H9 (cell line): ENCODE measurements at regions not wholly inside any gene's neighbourhood (a gene's known extent, or its start where the extent isn't known, plus 50 kb on each side); places are given as distances from the start of the nearest gene placed in this dataset.

Experiments used
- DNase-seq: peaks from one replicate; pipeline ENCODE4 v3.0.0-alpha.2; 2017
- H2AFZ ChIP-seq: one replicate; pipeline ENCODE4 v1.6.1; 2013; ENCODE audit warnings: mild to moderate bottlenecking, low read length, control low read depth, moderate library complexity
- H2AK5ac ChIP-seq: 2 replicates; pipeline ENCODE4 v1.6.1; 2013; ENCODE audit warnings: low read length, control low read depth, mixed read lengths; ENCODE audit not compliant: insufficient read length
- H2BK120ac ChIP-seq: one replicate; pipeline ENCODE4 v1.6.1; 2013; ENCODE audit warnings: low read depth, mild to moderate bottlenecking, low read length, control low read depth, inconsistent platforms; ENCODE audit not compliant: poor library complexity, severe bottlenecking
- H2BK12ac ChIP-seq: 2 replicates; pipeline ENCODE4 v1.6.1; 2013; ENCODE audit warnings: low read length, control low read depth, mixed read lengths, low read depth; ENCODE audit not compliant: insufficient read length
- H2BK15ac ChIP-seq: 2 replicates; pipeline ENCODE4 v1.6.1; 2013; ENCODE audit warnings: low read depth, low read length, control low read depth
- H2BK20ac ChIP-seq: one replicate; pipeline ENCODE4 v1.6.1; 2013; ENCODE audit warnings: low read depth, mild to moderate bottlenecking, low read length, control low read depth, inconsistent platforms; ENCODE audit not compliant: poor library complexity, severe bottlenecking
- H2BK5ac ChIP-seq: 2 replicates; pipeline ENCODE4 v1.6.1; 2013; ENCODE audit warnings: low read length, control low read depth, mixed read lengths; ENCODE audit not compliant: insufficient read length
- H3K14ac ChIP-seq: 2 replicates; pipeline ENCODE4 v1.6.1; 2013; ENCODE audit warnings: low read length, control low read depth; ENCODE audit not compliant: insufficient read depth
- H3K18ac ChIP-seq: 2 replicates; pipeline ENCODE4 v1.6.1; 2013; ENCODE audit warnings: low read depth, mild to moderate bottlenecking, mixed read lengths, low read length, control low read depth; ENCODE audit not compliant: insufficient read length
- H3K23ac ChIP-seq: 2 replicates; pipeline ENCODE4 v1.6.1; 2013; ENCODE audit warnings: low read length, control low read depth, mixed read lengths, low read depth; ENCODE audit not compliant: insufficient read length
- H3K23me2 ChIP-seq: 2 replicates; pipeline ENCODE4 v1.6.1; 2013; ENCODE audit warnings: low read depth, mild to moderate bottlenecking, mixed read lengths, low read length, control low read depth; ENCODE audit not compliant: insufficient read length, poor library complexity, severe bottlenecking
- H3K27ac ChIP-seq: 2 replicates; pipeline ENCODE4 v1.5.1; 2013; ENCODE audit warnings: low read length, control low read depth, mixed read lengths, low read depth; ENCODE audit not compliant: insufficient read length
- H3K27me3 ChIP-seq: 2 replicates; pipeline ENCODE4 v1.6.1; 2013; ENCODE audit warnings: low read length, control low read depth, inconsistent platforms; ENCODE audit not compliant: insufficient read depth
- H3K4ac ChIP-seq: 2 replicates; pipeline ENCODE4 v1.6.1; 2013; ENCODE audit warnings: low read depth, mild to moderate bottlenecking, control low read depth, inconsistent platforms, low read length, moderate library complexity
- H3K4me1 ChIP-seq: 2 replicates; pipeline ENCODE4 v1.6.1; 2013; ENCODE audit warnings: low read length, control low read depth, inconsistent platforms; ENCODE audit not compliant: insufficient read depth
- H3K4me2 ChIP-seq: 2 replicates; pipeline ENCODE4 v1.6.1; 2013; ENCODE audit warnings: low read length, control low read depth, mixed read lengths; ENCODE audit not compliant: insufficient read length, insufficient read depth
- H3K56ac ChIP-seq: 2 replicates; pipeline ENCODE4 v1.6.1; 2013; ENCODE audit warnings: low read depth, mild to moderate bottlenecking, mixed read lengths, low read length, control low read depth; ENCODE audit not compliant: insufficient read length
- H3K79me1 ChIP-seq: 2 replicates; pipeline ENCODE4 v1.6.1; 2013; ENCODE audit warnings: low read depth, mild to moderate bottlenecking, moderate library complexity, low read length, control low read depth, inconsistent platforms; ENCODE audit not compliant: insufficient read depth, poor library complexity, severe bottlenecking
- H3K79me2 ChIP-seq: 2 replicates; pipeline ENCODE4 v1.6.1; 2013; ENCODE audit warnings: low read length, control low read depth, inconsistent platforms; ENCODE audit not compliant: insufficient read depth
- H3K9ac ChIP-seq: 2 replicates; pipeline ENCODE4 v1.6.1; 2013; ENCODE audit warnings: low read length, control low read depth, mixed read lengths; ENCODE audit not compliant: insufficient read length; ENCODE audit errors: extremely low read depth
- H3K9me3 ChIP-seq: one replicate; pipeline ENCODE4 v1.6.1; 2013; ENCODE audit warnings: low read depth, low read length, inconsistent platforms; ENCODE audit not compliant: control insufficient read depth
- H3T11ph ChIP-seq: one replicate; pipeline ENCODE4 v1.6.1; 2013; ENCODE audit warnings: mild to moderate bottlenecking, low read length, control low read depth, inconsistent platforms
- H4K20me1 ChIP-seq: one replicate; pipeline ENCODE4 v1.6.1; 2013; ENCODE audit not compliant: control insufficient read depth, insufficient read length, insufficient read depth
- H4K5ac ChIP-seq: 2 replicates; pipeline ENCODE4 v1.6.1; 2013; ENCODE audit warnings: low read depth, mild to moderate bottlenecking, mixed read lengths, low read length, control low read depth; ENCODE audit not compliant: insufficient read length
- H4K8ac ChIP-seq: replicated peaks from 2 replicates; pipeline ENCODE4 v1.6.1; 2013; ENCODE audit warnings: low read length, control low read depth, mixed read lengths, low read depth; ENCODE audit not compliant: insufficient read length
- H4K91ac ChIP-seq: 2 replicates; pipeline ENCODE4 v1.6.1; 2013; ENCODE audit warnings: low read depth, mild to moderate bottlenecking, moderate library complexity, mixed read lengths, low read length, control low read depth; ENCODE audit not compliant: insufficient read length
- H3K27ac Mint-ChIP-seq, 3 experiments: 2 replicates in 2 of 3; 3 replicates in 1 of 3; pipeline ENCODE4 v1.8.0; 2020 to 2021; ENCODE audit warnings: mixed read lengths in 3 of 3, mild to moderate bottlenecking in 1 of 3, moderate library complexity in 1 of 3
- H3K27me3 Mint-ChIP-seq: 2 replicates; pipeline ENCODE4 v1.8.0; 2021; ENCODE audit warnings: low read depth, mild to moderate bottlenecking, moderate library complexity, mixed read lengths
- H3K36me3 Mint-ChIP-seq, 3 experiments: 2 replicates in 2 of 3; 3 replicates in 1 of 3; pipeline ENCODE4 v1.8.0; 2020 to 2021; ENCODE audit warnings: low read depth in 3 of 3, mixed read lengths in 3 of 3; ENCODE audit not compliant: insufficient read depth in 1 of 3
- H3K4me1 Mint-ChIP-seq, 2 experiments: 2 replicates each; pipeline ENCODE4 v1.8.0; 2020; ENCODE audit warnings: mixed read lengths in 2 of 2
- H3K4me3 Mint-ChIP-seq, 2 experiments: 2 replicates in 1 of 2; 3 replicates in 1 of 2; pipeline ENCODE4 v1.8.0; 2020 to 2021; ENCODE audit warnings: mild to moderate bottlenecking in 2 of 2, mixed read lengths in 2 of 2, moderate library complexity in 1 of 2
- H3K9me3 Mint-ChIP-seq, 2 experiments: 2 replicates in 1 of 2; 3 replicates in 1 of 2; pipeline ENCODE4 v1.8.0; 2020; ENCODE audit warnings: mild to moderate bottlenecking in 2 of 2, mixed read lengths in 2 of 2, moderate library complexity in 1 of 2
- WGBS: extraction: QIAGEN DNeasy Blood & Tissue Kit; methylation state at CpG from one replicate; pipeline ENCODE4 v1.1.7; 2013; ENCODE audit warnings: missing lambda C conversion rate, low lambda C conversion rate, mixed read lengths; ENCODE audit not compliant: insufficient read length; ENCODE audit errors: extremely low coverage; 5-methylcytosine and 5-hydroxymethylcytosine counted together
- TF ChIP-seq, protein P1 (sequence below): fragments of 200-600 bp; sonication (generic); conservative IDR thresholded peaks from 3 replicates; pipeline ENCODE4 v1.8.0; 2021; ENCODE audit warnings: antibody characterized with exemption, mild to moderate bottlenecking

DNA sequence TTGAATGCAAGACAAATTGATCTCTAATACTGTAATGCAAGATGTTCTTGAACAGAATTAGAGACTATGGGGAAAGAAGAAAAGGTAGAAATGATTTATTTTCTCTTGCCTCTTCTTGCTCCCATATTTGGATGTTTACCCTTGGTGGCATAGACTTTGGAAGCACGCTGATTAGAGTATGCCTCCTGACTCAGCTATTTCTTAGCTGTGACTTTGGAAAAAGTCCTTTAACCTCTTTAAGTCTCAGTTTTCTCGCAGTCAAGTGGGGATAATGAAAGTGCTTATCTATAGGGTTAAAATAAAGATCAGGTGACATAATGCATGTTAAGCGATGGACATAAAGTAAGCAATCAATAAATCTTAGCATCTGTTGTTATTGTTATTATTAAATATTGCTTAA lies 545.5 kb downstream of the GLUD2 start:
- no peak overlapping the region for H2AK5ac ChIP-seq
- H2BK20ac ChIP-seq = no peak overlapping the region
- H3K4me1 ChIP-seq = no peaks in the 10 kb centered on the region
- no peak overlapping the region for H3T11ph ChIP-seq
- H3K4me3 Mint-ChIP-seq = no peak overlapping the region
- H3K4me1 Mint-ChIP-seq = no peaks in the 10 kb centered on the region
- no peak overlapping the region for H2BK12ac ChIP-seq
- no peak overlapping the region for H2AFZ ChIP-seq
- TF ChIP-seq, protein P1, sequence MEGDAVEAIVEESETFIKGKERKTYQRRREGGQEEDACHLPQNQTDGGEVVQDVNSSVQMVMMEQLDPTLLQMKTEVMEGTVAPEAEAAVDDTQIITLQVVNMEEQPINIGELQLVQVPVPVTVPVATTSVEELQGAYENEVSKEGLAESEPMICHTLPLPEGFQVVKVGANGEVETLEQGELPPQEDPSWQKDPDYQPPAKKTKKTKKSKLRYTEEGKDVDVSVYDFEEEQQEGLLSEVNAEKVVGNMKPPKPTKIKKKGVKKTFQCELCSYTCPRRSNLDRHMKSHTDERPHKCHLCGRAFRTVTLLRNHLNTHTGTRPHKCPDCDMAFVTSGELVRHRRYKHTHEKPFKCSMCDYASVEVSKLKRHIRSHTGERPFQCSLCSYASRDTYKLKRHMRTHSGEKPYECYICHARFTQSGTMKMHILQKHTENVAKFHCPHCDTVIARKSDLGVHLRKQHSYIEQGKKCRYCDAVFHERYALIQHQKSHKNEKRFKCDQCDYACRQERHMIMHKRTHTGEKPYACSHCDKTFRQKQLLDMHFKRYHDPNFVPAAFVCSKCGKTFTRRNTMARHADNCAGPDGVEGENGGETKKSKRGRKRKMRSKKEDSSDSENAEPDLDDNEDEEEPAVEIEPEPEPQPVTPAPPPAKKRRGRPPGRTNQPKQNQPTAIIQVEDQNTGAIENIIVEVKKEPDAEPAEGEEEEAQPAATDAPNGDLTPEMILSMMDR = no peak
- no peak for DNase-seq
- no peak overlapping the region for H3K27ac Mint-ChIP-seq
- H2BK15ac ChIP-seq = no peak overlapping the region
- no peak overlapping the region for H3K56ac ChIP-seq
- H3K4ac ChIP-seq = no peak overlapping the region
- no peak overlapping the region for H3K4me2 ChIP-seq
- H3K9me3 ChIP-seq = peaks cover 12% of the 10 kb centered on the region
- H3K27ac ChIP-seq = no peak overlapping the region
- whole genome bisulfite sequencing = no CpG with 5 or more reads among the region's 3 CpGs
- no peak overlapping the region for H2BK120ac ChIP-seq
- H3K36me3 Mint-ChIP-seq = peaks cover 0 to 2% (median 0%) of the 10 kb centered on the region in 3 experiments; a peak in 2 of 7 replicates
- peaks cover 3 to 50% of the 10 kb centered on the region in 2 experiments; a peak in 4 of 5 replicates for H3K9me3 Mint-ChIP-seq
- no peak overlapping the region for H3K9ac ChIP-seq
- no peaks in the 10 kb centered on the region for H4K20me1 ChIP-seq
- no peak overlapping the region for H3K23ac ChIP-seq
- no peaks in the 10 kb centered on the region for H3K23me2 ChIP-seq
- no peak overlapping the region for H3K14ac ChIP-seq
- H3K79me2 ChIP-seq = no peaks in the 10 kb centered on the region
- no peak overlapping the region for H4K91ac ChIP-seq
- no peak overlapping the region for H3K18ac ChIP-seq
- H3K79me1 ChIP-seq = no peaks in the 10 kb centered on the region
- no peaks in the 10 kb centered on the region for H3K27me3 ChIP-seq
- no peak overlapping the region for H4K5ac ChIP-seq
- H2BK5ac ChIP-seq = no peak overlapping the region
- no peak overlapping the region for H4K8ac ChIP-seq
- H3K27me3 Mint-ChIP-seq = no peaks in the 10 kb centered on the region; the same call in 1 of the 2 replicates
